ENCODE measurements at regions not wholly inside any gene's neighbourhood (a gene's known extent, or its start where the extent isn't known, plus 50 kb on each side); places are given as distances from the start of the nearest gene placed in this dataset.

GRCh38 chr5:27830546-27830945 is 792.2 kb upstream of the CDH9 start:
- no peaks in the 10 kb centered on the region for H3K4me1 ChIP-seq (ENCODE audit: insufficient read depth, poor library complexity, severe bottlenecking)
- H3K9me3 ChIP-seq (ENCODE audit: severe bottlenecking): no peaks in the 10 kb centered on the region
- peak; percentile 69 for ATAC-seq (ENCODE audit: low read depth)
- H3K36me3 ChIP-seq (ENCODE audit: low read depth): no peaks in the 10 kb centered on the region
- H3K27ac ChIP-seq (ENCODE audit: poor library complexity, severe bottlenecking): no peak overlapping the region
- H3K27me3 ChIP-seq (ENCODE audit: insufficient read depth, poor library complexity, severe bottlenecking): no peaks in the 10 kb centered on the region
- DNase-seq (ENCODE audit: low spot score): no peak
- no peak for TF ChIP-seq CTCF (IDR thresholded peaks at IDR 0.05; ENCODE audit: poor library complexity, severe bottlenecking)
- no peak overlapping the region for H3K4me3 ChIP-seq (ENCODE audit: severe bottlenecking)

- Histone ChIP-seq H3K4me3 (ENCODE audit: severe bottlenecking) (no peak overlapping the region), H3K9me3 (ENCODE audit: severe bottlenecking) (no peaks in the 10 kb centered on the region), H3K27me3 (ENCODE audit: insufficient read depth, poor library complexity, severe bottlenecking) (no peaks in the 10 kb centered on the region), H3K27ac (ENCODE audit: poor library complexity, severe bottlenecking) (no peak overlapping the region), H3K4me1 (ENCODE audit: insufficient read depth, poor library complexity, severe bottlenecking) (no peaks in the 10 kb centered on the region), H3K36me3 (ENCODE audit: low read depth) (no peaks in the 10 kb centered on the region)
- no peak for ATAC-seq (ENCODE audit: low read depth)
- no peak for DNase-seq (ENCODE audit: low spot score)
- TF ChIP-seq CTCF (IDR thresholded peaks at IDR 0.05; ENCODE audit: poor library complexity, severe bottlenecking): no peak
Measured at GRCh38 chr5:27821681-27822080, 783.3 kb upstream of the CDH9 start.

GRCh38 chr5:27818888-27819287 is 780.5 kb upstream of the CDH9 start:
- Histone ChIP-seq H3K4me3 (ENCODE audit: severe bottlenecking) (no peak overlapping the region), H3K27ac (ENCODE audit: poor library complexity, severe bottlenecking) (no peak overlapping the region), H3K27me3 (ENCODE audit: insufficient read depth, poor library complexity, severe bottlenecking) (no peaks in the 10 kb centered on the region), H3K36me3 (ENCODE audit: low read depth) (no peaks in the 10 kb centered on the region), H3K4me1 (ENCODE audit: insufficient read depth, poor library complexity, severe bottlenecking) (peaks cover 7% of the 10 kb centered on the region), H3K9me3 (ENCODE audit: severe bottlenecking) (peaks cover 3% of the 10 kb centered on the region)
- TF ChIP-seq CTCF (IDR thresholded peaks at IDR 0.05; ENCODE audit: poor library complexity, severe bottlenecking): no peak
- ATAC-seq (ENCODE audit: low read depth) (no peak), DNase-seq (ENCODE audit: low spot score) (no peak)

- Histone ChIP-seq H3K9me3 (ENCODE audit: severe bottlenecking) (peaks cover 3% of the 10 kb centered on the region), H3K36me3 (ENCODE audit: low read depth) (no peaks in the 10 kb centered on the region), H3K4me3 (ENCODE audit: severe bottlenecking) (no peak overlapping the region), H3K4me1 (ENCODE audit: insufficient read depth, poor library complexity, severe bottlenecking) (peaks cover 7% of the 10 kb centered on the region), H3K27ac (ENCODE audit: poor library complexity, severe bottlenecking) (no peak overlapping the region), H3K27me3 (ENCODE audit: insufficient read depth, poor library complexity, severe bottlenecking) (no peaks in the 10 kb centered on the region)
- no peak for TF ChIP-seq CTCF (IDR thresholded peaks at IDR 0.05; ENCODE audit: poor library complexity, severe bottlenecking)
- ATAC-seq (ENCODE audit: low read depth) (no peak; the same call in 2 of the 3 replicates), DNase-seq (ENCODE audit: low spot score) (no peak)
Measured at GRCh38 chr5:27814983-27815382, 776.6 kb upstream of the CDH9 start.

GRCh38 chr5:27814286-27814685 is 775.9 kb upstream of the CDH9 start:
- Histone ChIP-seq H3K27ac (ENCODE audit: poor library complexity, severe bottlenecking) (no peak overlapping the region), H3K9me3 (ENCODE audit: severe bottlenecking) (peaks cover 3% of the 10 kb centered on the region), H3K36me3 (ENCODE audit: low read depth) (no peaks in the 10 kb centered on the region), H3K4me3 (ENCODE audit: severe bottlenecking) (no peak overlapping the region), H3K27me3 (ENCODE audit: insufficient read depth, poor library complexity, severe bottlenecking) (no peaks in the 10 kb centered on the region), H3K4me1 (ENCODE audit: insufficient read depth, poor library complexity, severe bottlenecking) (peaks cover 7% of the 10 kb centered on the region)
- no peak for TF ChIP-seq CTCF (IDR thresholded peaks at IDR 0.05; ENCODE audit: poor library complexity, severe bottlenecking)
- DNase-seq (ENCODE audit: low spot score) (no peak), ATAC-seq (ENCODE audit: low read depth) (no peak)
